GM21737 (cell line): ENCODE measurements at regions not wholly inside any gene's neighbourhood (a gene's known extent, or its start where the extent isn't known, plus 50 kb on each side); places are given as distances from the start of the nearest gene placed in this dataset.
"Not testable (repeated sequence)": the region's sequence is repeated elsewhere in the genome, so short reads cannot be mapped to it uniquely, and the experiment has no call there.

Source experiments
- ATAC-seq: cut with Tn5 transposase; IDR thresholded peaks from one replicate; pipeline ENCODE4 v1.9.1; 2021; ENCODE audit warnings: mild to moderate bottlenecking, moderate library complexity; ENCODE audit not compliant: unreplicated experiment

DNA sequence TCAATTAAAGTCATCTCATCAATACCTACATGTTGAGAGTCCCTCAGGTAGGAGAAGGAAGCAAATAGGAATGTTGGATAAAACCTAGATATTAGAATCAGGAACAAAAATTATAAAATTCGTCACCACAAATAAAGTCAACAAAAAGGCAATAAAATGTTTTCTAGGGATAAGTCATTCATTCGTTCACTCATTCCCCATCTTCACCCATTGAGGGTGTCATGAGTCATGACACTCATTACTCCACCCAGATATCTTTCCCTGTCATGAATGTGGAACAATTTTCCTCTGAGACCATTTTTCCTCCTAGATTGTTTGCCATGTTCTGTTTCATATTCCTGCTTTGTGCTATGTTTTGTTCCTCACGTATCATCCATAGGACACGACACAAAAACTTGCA, 50.9 kb upstream of the OLIG3 start:
- no peak for ATAC-seq

DNA sequence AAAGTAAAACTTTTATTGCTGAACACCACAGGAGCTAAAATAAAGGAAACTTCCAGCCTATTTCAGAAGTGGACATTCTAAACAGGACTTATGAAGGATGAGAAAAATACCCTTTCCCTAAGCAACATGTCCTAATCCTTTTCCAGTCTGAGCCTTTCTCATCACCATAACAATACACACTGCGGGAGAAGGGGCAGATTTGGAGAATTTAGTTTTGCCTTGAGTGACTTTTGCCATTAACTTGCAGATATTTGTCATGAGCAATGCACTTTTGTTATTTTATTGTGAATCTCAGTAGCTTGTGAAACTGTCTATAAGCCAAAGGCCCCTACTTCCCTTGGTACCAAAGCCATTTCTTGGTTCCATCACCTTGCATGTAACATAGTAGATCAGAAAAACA, 53.0 kb upstream of the OLIG3 start:
- ATAC-seq: no peak

DNA sequence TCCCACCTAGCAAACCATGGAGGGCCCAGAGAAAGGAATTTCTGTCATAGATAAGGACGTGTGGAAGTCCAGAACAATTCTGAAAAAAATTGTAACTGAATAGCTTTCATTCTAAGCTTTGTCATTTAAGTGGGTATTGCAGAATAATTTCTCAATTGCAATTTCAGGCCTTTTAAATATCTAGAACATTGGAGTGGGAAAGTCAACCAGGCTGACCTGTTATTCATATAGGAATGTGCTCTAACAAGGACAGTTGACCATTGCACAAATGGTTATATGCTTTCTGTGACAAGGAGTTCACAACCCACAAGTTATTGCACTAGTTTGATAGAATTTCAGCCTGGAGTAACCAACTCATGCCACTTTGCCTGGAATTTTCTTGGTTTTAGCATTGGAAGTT, 53.4 kb upstream of the OLIG3 start:
- ATAC-seq: no peak

- ATAC-seq: no peak
Measured at GRCh38 chr6:137549106-137549505, 54.9 kb upstream of the OLIG3 start.

- no peak for ATAC-seq
Measured at GRCh38 chr6:137550535-137550934, 56.3 kb upstream of the OLIG3 start.

GRCh38 chr6:137552146-137552545, 58.0 kb upstream of the OLIG3 start:
- no peak for ATAC-seq

DNA sequence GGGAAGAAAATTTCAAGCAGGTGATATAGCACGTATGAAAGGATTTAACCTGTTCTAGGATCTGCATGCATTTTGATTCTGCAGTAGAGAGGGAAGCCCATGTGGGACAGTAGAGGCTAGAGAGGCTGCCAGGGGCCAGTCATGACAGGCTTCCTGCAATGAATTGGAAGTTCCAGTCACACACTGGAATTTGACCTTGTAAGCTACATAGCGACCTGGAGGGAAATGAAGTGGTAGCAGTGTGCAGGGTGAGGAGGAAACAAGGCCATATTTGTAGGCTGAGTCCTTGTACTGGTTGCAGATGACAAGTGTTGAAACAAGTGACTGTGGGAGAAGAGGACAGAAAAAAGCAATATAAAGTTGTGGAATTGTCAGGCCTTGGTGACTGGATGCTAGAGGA, 58.6 kb upstream of the OLIG3 start:
- no peak for ATAC-seq

GRCh38 chr6:137559521-137560183, 65.5 kb upstream of the OLIG3 start:
- not testable (repeated sequence) for ATAC-seq

- ATAC-seq: no peak
Measured at GRCh38 chr6:137560184-137560563, 66.0 kb upstream of the OLIG3 start.

GRCh38 chr6:137568067-137568466, 73.9 kb upstream of the OLIG3 start:
- ATAC-seq: no peak

GRCh38 chr6:137570393-137570792, 76.2 kb upstream of the OLIG3 start:
- no peak for ATAC-seq

DNA sequence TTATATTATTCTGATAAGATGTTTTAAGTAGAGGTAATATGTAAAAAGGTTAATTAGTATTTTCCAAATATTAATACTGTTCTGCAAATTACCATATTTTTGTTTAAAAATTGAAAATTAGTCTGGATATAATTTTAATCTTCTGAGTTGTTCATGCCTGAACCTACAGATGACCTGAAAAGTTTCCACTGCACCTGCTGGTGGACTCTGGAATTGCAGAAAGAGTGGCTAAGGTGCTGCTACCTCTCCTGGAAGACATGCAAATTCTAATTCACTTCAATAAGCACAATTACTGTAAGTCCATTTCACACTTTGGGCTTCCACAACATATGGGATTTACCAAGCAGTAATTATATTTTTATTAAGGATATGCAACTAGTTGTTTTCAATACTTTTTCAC, 77.7 kb upstream of the OLIG3 start:
- ATAC-seq: no peak

DNA sequence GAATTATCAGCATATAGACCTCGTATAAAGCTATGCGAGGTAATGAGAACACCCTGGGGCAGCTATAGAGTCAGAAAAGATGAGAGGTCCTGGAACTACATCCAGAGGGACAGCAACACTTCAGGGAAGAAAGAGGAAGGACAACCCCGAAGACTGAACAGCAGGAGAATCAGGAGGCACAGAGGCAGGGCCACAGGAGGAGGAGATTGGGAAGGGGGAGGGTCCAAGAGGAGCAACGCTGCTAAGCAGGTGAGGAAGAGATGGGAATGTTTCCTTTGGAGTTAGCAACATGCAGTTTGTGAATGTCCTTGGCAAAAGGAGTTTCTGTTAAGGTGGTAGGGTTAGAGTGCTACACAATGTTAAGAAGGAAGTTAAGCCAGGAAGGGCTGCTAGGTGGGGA, 79.5 kb upstream of the OLIG3 start:
- no peak for ATAC-seq

GRCh38 chr6:137579612-137580011, 85.4 kb upstream of the OLIG3 start:
- ATAC-seq: no peak

DNA sequence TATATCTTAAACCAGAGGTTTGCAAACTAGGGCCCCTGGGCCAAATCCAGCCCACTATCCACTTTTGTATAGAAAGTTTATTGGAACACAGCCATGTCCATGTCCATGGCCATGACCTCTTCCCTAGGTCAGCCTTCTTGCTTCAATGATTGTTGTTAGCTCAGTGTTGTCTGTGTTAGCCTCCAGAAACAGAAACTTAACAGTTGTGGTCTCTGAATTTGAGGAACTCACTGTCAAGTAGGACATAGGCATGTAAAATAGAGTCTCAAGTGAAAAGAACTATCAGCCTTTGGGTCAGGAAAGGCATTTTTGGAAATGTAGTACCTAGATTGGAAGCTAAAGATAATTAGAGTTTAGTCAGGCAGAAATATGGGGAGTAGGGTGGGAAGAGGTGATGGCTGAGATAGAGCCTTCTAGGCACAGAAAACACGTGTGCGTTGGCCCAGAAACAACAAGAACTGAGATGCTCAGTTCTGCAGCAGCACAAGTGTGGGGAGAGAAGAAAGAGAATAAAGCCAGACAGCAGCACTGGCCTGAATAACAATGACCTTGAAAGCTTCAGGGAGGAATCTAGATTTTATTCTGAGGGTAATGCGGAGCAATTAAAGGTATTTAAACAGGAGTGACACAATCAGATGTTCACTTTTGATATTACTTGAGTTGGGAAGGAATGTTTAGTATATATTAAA, 87.0 kb upstream of the OLIG3 start:
- ATAC-seq: no peak

DNA sequence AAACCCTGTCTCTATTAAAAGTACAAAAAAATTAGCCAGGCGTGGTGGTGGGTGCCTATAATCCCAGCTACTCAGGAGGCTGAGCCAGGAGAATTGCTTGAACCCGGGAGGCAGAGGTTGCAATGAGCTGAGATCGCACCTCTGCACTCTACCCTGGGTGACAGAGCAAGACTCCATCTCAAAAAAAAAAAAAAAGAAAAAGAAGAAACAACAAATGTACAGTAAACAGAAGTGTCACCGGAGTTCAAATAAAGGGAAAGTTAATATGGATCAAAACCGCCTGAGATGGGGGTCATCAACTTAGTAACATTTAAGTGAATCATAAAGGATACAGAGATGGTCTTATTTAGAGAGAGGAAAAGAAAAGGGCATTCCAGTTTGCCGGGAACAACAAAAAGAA, 89.3 kb upstream of the OLIG3 start:
- ATAC-seq: not testable (repeated sequence)

- ATAC-seq: no peak
Measured at GRCh38 chr6:137588472-137588871, 94.3 kb upstream of the OLIG3 start.

DNA sequence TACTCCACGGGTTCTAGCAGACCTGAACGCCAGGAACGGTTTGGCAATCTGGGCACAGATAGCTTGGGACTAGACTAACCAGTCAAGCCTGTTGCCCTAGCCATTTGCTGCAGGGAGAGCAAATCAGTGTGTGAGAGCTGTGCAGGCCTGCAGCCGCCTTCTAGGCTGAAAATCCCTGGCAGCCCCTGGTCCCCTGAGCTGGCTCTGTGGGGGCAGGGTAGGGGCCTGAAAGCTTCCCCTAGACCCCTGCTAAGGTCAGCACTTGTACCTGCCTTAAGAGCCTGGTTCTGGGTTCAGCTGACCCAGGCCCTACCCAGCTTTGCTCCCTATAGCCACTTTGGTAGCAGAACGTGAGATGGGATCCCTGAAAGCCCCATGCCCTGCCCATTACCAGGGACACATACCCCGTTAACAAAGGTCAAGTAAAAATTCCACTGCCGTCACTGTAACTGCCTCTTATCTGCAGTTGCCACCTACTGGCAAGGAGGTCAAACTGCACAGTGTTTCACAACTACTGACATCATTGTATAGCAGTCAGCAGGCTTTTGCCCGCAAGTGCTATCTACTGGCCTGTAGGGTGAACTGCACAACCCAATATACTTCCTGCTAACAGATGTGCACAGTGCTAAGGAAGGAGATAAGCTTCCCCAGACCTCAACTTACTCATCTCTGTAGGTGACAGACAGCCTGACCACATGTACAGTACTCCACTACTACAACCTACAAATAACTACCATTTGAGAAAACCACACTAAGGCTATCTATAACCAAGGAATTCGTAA, 95.1 kb upstream of the OLIG3 start:
- ATAC-seq: peak; percentile 98

DNA sequence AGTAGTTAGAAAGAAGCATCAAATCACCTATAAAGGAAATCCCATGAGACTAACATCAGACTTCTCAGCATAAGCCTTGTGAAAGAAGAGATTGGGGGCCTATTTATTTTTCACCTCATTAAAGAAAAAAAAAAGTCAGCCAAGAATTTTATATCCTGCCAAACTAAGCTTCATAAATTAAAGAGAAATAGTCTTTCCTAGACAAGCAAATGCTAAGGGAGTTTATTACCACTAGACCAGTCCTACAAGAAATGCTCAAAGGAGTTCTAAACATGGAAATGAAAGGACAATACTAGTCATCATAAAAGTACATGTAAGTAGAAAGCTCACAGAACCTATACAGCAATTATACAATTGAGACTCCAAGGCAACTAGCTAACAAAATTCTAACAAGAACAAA, 96.5 kb upstream of the OLIG3 start:
- no peak for ATAC-seq

- ATAC-seq: no peak
Measured at GRCh38 chr6:137601471-137601870, 107.3 kb upstream of the OLIG3 start.

GRCh38 chr6:137602313-137603197, 108.4 kb upstream of the OLIG3 start:
- ATAC-seq: no peak
